Aorta (tissue), 5 donors: ENCODE measurements at regions not wholly inside any gene's neighbourhood (a gene's known extent, or its start where the extent isn't known, plus 50 kb on each side); places are given as distances from the start of the nearest gene placed in this dataset.

ENCODE experiments used
- ATAC-seq: fragments of 200-7000 bp; cut with Tn5 transposase; one replicate; pipeline ENCODE4 v1.9.1; 2022; ENCODE audit warnings: moderate library complexity; ENCODE audit not compliant: low FRiP score
- DNase-seq, 2 donors: peaks; one replicate each; pipeline ENCODE4 v3.0.0-alpha.2; 2020
- H3K27ac ChIP-seq, 2 donors: one replicate each; pipeline ENCODE4 v1.5.1; 2013; ENCODE audit warnings: low read length in 2 of 2, mild to moderate bottlenecking in 2 of 2, moderate library complexity in 2 of 2, control low read depth in 1 of 2, inconsistent platforms in 1 of 2, low read depth in 1 of 2
- H3K27me3 ChIP-seq, 2 donors: one replicate each; pipeline ENCODE4 v1.6.1; 2013; ENCODE audit warnings: control low read depth in 1 of 2, low read length in 1 of 2, mild to moderate bottlenecking in 1 of 2, moderate library complexity in 1 of 2; ENCODE audit not compliant: insufficient read depth in 2 of 2, control insufficient read depth in 1 of 2
- H3K36me3 ChIP-seq, 2 donors: one replicate each; pipeline ENCODE4 v1.6.1; 2013; ENCODE audit warnings: control low read depth in 1 of 2, low read length in 1 of 2, mild to moderate bottlenecking in 1 of 2; ENCODE audit not compliant: insufficient read depth in 2 of 2, control insufficient read depth in 1 of 2
- H3K4me1 ChIP-seq, 2 donors: one replicate each; pipeline ENCODE4 v1.6.1; 2013; ENCODE audit warnings: low read length in 2 of 2, control low read depth in 1 of 2, mild to moderate bottlenecking in 1 of 2, moderate library complexity in 1 of 2; ENCODE audit not compliant: insufficient read depth in 2 of 2, control insufficient read depth in 1 of 2
- H3K4me3 ChIP-seq, 2 donors: one replicate each; pipeline ENCODE4 v1.5.1; 2013; ENCODE audit warnings: low read length in 2 of 2, control low read depth in 1 of 2, mild to moderate bottlenecking in 1 of 2
- H3K9me3 ChIP-seq: one replicate; pipeline ENCODE4 v1.6.1; 2013; ENCODE audit warnings: mild to moderate bottlenecking, low read length; ENCODE audit not compliant: control insufficient read depth
- WGBS, 2 donors: extraction: QIAGEN DNeasy Blood & Tissue Kit; methylation state at CpG; one replicate each; pipeline ENCODE4 v1.1.7; 2013; 5-methylcytosine and 5-hydroxymethylcytosine counted together
- intact Hi-C, 2 donors: fragments of 100-400 bp; cut with DNase I; formaldehyde crosslinking; loops; one replicate each; pipeline versions ENCODE4 v1.14.2 to v1.15.0; 2022
- donor health status: healthy with polysubstance abuse.
- donor health status: Bipolar disorder and iron deficiency.
- donor health status: DM: no; HTN: no; CAD: no.
- donor health status: DM: no; HTN: no; CAD: no.
- donor health status: DM: yes; HTN: yes; CAD: no.

DNA sequence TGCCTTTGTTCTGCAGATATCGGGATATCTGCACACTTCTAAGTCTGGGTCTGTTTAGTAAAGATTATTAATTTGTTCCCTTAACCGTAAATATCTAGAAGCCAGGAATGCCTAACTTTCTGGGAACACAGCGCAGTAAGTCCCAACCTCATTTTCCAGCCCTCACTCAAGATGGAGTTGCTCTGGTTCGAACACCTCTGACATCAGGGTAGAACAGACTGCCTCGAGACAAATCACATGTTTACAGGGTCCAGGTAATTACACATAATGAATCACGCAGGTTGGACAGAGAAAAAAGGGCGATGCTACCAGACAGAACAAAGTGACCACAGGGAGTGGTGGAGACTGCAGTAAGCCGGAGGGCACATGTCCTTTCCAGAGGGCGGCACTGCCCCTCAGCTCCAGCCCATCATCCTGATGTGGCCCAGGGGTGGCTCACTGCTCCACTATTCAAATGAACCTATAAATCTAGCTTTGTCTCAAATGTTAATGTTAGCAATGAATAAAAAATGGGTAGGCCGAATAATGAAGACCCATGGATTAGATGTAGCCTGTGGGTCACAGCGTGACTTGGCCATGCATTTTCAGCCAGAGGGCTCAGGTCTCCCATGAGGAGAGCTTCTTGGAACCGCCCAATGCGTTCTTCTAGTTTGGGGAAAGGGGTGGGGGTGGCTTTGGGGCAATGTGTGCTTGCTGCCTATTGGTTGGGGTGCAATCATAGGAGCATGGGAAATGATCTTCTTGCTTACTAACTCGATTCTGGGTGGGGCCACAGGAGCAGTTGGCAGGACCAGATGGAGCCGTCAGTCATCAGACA, 159.0 kb upstream of the SFSWAP start:
- Histone ChIP-seq H3K36me3 (no peaks in the 10 kb centered on the region), H3K4me1 (no peaks in the 10 kb centered on the region), H3K9me3 (peaks cover 3% of the 10 kb centered on the region), H3K27me3 (no peaks in the 10 kb centered on the region), H3K27ac (no peak overlapping the region), H3K4me3 (no peak overlapping the region)
- ATAC-seq (no peak), DNase-seq (no peak)
- intact Hi-C loops: no loop called here
- whole genome bisulfite sequencing, 2 donors: 81 to 86% methylated on average over 15 of the region's 15 CpGs

DNA sequence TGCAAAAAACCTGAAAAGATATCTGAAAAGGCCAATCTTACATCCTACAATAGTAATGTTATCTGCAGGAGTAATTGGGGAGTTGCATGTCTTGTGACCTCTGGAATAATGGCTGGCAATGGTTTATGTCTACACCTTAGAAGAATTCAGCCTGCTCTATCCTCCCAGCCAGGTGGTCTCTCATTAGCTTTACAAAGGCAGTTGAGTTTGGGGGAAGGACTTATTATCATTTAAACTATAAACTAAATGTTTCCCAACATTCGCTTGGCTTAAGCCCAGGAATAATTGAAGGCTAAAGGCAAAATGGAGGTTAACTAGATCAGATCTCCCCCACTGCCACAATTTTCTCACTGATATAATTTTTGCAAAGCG, 158.4 kb upstream of the SFSWAP start:
- Histone ChIP-seq H3K4me3 (no peak overlapping the region), H3K9me3 (peaks cover 1% of the 10 kb centered on the region), H3K27me3 (no peaks in the 10 kb centered on the region), H3K36me3 (no peaks in the 10 kb centered on the region), H3K27ac (no peak overlapping the region), H3K4me1 (no peaks in the 10 kb centered on the region)
- intact Hi-C loops: no loop called here
- ATAC-seq (no peak), DNase-seq (no peak)
- WGBS, 2 donors: 67 to 76% methylated on average over 2 of the region's 2 CpGs

DNA sequence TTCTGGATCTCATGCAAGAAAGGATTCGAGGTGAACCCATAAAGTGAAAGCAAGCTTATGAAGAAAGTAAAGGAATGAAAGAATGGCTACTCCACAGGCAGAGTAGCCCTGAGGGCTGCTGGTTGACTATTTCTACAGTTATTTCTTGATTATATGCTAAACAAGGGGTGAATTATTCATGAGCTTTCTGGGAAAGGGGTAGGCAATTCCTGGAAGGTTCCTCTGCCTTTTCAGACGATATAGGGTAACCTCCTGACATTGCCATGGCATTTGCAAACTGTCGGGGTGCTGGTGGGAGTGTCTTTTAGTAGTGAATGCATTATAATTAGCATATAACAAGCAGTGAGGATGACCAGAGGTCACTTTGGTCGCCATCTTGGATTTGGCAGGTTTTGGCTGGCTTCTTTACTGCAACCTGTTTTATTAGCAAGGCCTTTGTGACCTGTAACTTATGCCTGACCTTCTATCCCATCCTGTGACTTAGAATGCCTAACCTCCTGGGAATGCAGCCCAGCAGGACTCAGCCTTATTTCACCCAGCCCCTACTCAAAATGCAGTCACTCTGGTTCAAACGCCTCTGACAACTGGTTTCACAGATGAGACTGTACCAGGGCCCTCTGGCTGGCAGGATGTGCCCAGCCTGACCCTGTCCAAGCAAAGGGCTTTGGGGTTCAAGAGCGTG, 157.7 kb upstream of the SFSWAP start:
- H3K4me3 ChIP-seq: no peak overlapping the region
- no peaks in the 10 kb centered on the region for H3K27me3 ChIP-seq
- no peaks in the 10 kb centered on the region for H3K9me3 ChIP-seq
- no peak for ATAC-seq
- intact Hi-C loops: no loop called here
- DNase-seq: no peak
- WGBS, 2 donors: 74 to 76% methylated on average over 6 of the region's 6 CpGs
- no peak overlapping the region for H3K27ac ChIP-seq
- no peaks in the 10 kb centered on the region for H3K36me3 ChIP-seq
- no peaks in the 10 kb centered on the region for H3K4me1 ChIP-seq

DNA sequence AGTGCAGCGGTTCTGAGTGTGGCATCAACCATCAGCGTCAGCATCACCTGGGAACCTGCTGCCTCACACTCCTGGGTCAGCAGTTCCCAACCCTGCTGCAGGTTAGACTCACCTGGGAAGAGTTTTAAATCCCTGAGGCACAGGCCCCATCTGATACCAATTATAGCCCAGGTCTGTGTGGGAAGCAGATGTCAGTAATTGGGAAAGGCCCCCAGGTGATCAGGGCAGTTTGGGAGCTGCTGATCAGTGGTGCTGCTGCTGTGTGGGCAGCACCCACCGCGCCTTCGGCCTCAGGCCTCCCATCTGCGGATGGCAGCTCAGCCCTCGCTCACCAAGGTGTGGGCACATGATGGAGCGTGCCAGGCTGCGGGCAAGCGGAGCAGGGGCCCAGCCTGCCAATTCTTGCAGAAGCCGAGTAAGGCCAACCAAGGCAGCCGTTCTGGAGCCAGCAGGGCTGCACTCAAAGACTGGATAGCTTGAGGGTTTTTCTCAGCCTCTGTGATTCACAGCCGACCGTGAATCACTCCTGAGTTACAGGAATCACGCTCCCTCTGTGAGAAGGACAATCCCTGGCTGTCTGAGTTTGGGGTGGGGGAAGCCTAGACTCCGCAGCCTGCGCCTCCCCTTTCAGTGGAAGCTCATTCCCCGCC, 155.6 kb upstream of the SFSWAP start:
- no peaks in the 10 kb centered on the region for H3K9me3 ChIP-seq
- ATAC-seq: no peak
- no peaks in the 10 kb centered on the region for H3K36me3 ChIP-seq
- no peaks in the 10 kb centered on the region for H3K27me3 ChIP-seq
- H3K4me3 ChIP-seq: no peak overlapping the region
- no peaks in the 10 kb centered on the region for H3K4me1 ChIP-seq
- WGBS, 2 donors: 64 to 75% methylated on average over 18 of the region's 18 CpGs
- intact Hi-C loops: no loop called here
- no peak overlapping the region for H3K27ac ChIP-seq
- DNase-seq: no peak

DNA sequence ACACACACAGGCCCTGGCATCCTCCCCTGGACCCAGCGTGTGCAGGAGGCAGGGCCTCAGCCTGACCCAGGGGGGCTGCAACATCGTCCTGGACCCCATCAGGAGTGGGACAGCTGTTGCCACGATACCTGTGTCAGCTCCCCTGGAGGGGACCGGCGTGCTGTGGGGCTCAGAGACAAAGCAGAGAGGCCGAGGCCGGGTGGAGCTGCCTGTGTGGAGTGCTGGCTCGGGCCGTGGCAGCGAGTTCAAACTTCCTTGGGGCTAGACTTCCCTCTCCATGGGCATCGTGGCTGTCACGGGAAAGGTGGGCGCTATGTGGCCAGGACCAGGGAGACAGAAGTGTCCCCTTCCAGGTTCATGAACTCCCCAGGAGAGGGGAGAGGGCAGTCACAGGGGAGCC, 155.0 kb upstream of the SFSWAP start:
- DNase-seq (no peak), ATAC-seq (no peak)
- H3K27me3 ChIP-seq: no peaks in the 10 kb centered on the region
- intact Hi-C loops: no loop called here
- no peaks in the 10 kb centered on the region for H3K4me1 ChIP-seq
- 64 to 67% methylated on average over 13 of the region's 13 CpGs for WGBS, 2 donors
- H3K36me3 ChIP-seq: no peaks in the 10 kb centered on the region
- no peak overlapping the region for H3K4me3 ChIP-seq
- H3K27ac ChIP-seq: no peak overlapping the region
- no peaks in the 10 kb centered on the region for H3K9me3 ChIP-seq

DNA sequence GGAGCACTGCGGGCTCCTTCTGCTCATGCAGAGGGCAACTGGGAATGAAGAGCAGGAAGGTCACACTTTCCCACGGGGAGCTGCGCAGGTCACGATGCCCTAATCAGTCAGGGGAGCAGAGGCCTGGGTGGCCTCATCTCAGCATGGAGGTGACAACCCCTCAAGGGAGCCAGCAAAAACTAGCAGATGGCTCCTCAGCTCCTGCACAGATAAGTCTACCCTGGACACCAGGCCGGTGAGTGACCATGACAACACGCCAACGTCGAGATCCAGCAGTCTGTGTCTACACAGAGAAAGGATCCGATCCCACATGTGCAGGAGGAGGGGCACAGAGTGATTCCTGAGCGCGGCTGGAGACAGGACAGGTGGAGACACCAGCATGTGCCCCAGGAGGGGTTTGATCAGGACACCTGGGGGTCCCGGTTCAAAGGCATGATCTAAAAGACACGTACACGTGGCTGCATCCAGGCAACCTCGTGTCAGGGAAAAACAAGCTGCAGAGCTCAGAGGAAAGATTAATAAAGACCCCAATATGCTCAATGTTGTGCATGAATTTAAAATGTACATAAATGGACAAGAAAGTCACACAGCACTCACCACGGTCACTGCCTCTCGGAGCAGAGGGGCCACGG, 153.7 kb upstream of the SFSWAP start:
- Histone ChIP-seq H3K27ac (no peak overlapping the region), H3K27me3 (no peaks in the 10 kb centered on the region), H3K36me3 (no peaks in the 10 kb centered on the region), H3K4me3 (no peak overlapping the region), H3K9me3 (no peaks in the 10 kb centered on the region), H3K4me1 (no peaks in the 10 kb centered on the region)
- ATAC-seq (no peak), DNase-seq (no peak)
- intact Hi-C loops: no loop called here
- 77 to 78% methylated on average over 18 of the region's 18 CpGs for WGBS, 2 donors

DNA sequence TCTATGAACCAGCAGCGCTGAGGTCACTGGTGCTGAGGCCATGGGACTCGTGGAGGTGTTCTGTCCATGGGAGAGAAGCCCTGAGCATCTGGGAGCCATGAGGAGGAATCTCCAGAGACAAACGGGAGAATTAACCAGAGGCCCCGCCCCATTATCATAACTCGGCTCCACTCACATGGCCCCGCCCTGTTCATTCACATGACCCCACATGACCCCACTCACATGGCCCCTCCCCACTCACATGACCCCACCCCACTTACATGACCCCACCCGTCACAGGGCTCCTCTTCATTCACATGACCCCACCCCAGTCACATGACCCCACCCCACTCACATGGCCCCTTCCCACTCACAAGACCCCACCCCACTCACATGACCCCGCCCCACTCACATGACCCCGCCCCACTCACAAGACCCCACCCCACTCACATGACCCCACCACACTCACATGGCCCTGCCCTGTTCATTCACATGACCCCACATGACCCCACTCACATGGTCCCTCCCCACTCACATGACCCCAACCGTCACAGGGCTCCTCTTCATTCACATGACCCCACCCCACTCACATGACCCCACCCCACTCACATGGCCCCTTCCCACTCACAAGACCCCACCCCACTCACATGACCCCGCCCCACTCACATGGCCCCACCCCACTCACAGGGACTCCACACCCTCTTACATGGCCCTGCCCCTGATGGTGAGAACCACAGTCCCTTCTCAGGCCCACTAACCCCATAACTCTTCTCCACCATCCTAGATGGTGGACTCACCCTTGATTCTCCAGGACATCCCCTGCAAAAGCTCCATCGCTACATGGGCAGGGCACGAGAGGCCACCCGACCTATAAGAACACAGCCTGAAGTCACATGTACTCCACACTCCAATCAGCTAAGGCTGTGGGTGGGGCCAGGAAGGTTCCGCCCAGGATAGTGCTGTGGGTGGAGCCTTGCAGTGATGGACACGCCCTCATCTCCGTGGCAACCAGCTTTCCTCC, 151.1 kb upstream of the SFSWAP start:
- no peak for ATAC-seq
- Histone ChIP-seq H3K27me3 (no peaks in the 10 kb centered on the region), H3K4me1 (no peaks in the 10 kb centered on the region), H3K4me3 (no peak overlapping the region), H3K27ac (no peak overlapping the region), H3K9me3 (no peaks in the 10 kb centered on the region), H3K36me3 (no peaks in the 10 kb centered on the region)
- no peak for DNase-seq
- intact Hi-C loops: no loop called here
- WGBS, 2 donors: 81 to 85% methylated on average over 14 to 16 of the region's 17 CpGs

DNA sequence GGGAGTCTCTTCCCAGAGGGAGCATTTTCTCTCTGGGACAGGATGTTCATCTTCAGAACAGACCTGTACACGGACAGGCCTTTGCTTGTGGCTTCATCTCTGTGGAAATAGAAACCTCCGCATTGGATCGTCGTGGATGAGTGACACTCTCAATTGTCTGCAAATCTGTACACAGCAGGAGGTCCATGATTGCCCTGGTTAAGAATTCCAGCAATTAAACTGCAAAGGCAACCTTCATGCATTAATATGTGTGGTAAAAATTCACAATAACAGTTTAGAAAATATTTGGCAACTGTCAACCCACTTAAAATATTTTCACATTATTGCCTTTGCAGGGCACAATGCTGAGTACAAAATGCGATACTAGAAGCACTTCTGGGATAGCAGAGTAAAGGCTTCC, 149.8 kb upstream of the SFSWAP start:
- WGBS, 2 donors: 48 to 70% methylated on average over 5 of the region's 5 CpGs
- ATAC-seq (no peak), DNase-seq (no peak)
- Histone ChIP-seq H3K4me3 (no peak overlapping the region), H3K27ac (no peak overlapping the region), H3K36me3 (no peaks in the 10 kb centered on the region), H3K9me3 (no peaks in the 10 kb centered on the region), H3K4me1 (no peaks in the 10 kb centered on the region), H3K27me3 (no peaks in the 10 kb centered on the region)
- intact Hi-C loops: no loop called here
